ENCODE measurements at regions not wholly inside any gene's neighbourhood (a gene's known extent, or its start where the extent isn't known, plus 50 kb on each side); places are given as distances from the start of the nearest gene placed in this dataset.

- TF ChIP-seq POLR2A (IDR thresholded peaks at IDR 0.05) = no peak
- no peak for TF ChIP-seq CTCF (IDR thresholded peaks at IDR 0.05)
- H3K36me3 ChIP-seq = no peaks in the 10 kb centered on the region
- H3K27me3 ChIP-seq = no peaks in the 10 kb centered on the region
- no peaks in the 10 kb centered on the region for H3K4me1 ChIP-seq
- H3K9me3 ChIP-seq = no peaks in the 10 kb centered on the region
- DNase-seq = no peak
- intact Hi-C loops (cut with DNase I; ENCODE audit: low total_unique reads) = no loop called here
- no peak overlapping the region for H3K27ac ChIP-seq
- H3K4me3 ChIP-seq = no peak overlapping the region
Observed at GRCh38 chr4:96389770-96390169, 549.9 kb downstream of the PDHA2 start.

GRCh38 chr4:96390404-96390803, 550.5 kb downstream of the PDHA2 start:
- H3K36me3 ChIP-seq = no peaks in the 10 kb centered on the region
- H3K4me1 ChIP-seq = no peaks in the 10 kb centered on the region
- no peaks in the 10 kb centered on the region for H3K9me3 ChIP-seq
- no peaks in the 10 kb centered on the region for H3K27me3 ChIP-seq
- DNase-seq = no peak
- intact Hi-C loops (cut with DNase I; ENCODE audit: low total_unique reads) = no loop called here
- TF ChIP-seq CTCF (IDR thresholded peaks at IDR 0.05) (no peak), POLR2A (IDR thresholded peaks at IDR 0.05) (no peak)
- no peak overlapping the region for H3K27ac ChIP-seq
- H3K4me3 ChIP-seq = no peak overlapping the region

DNA sequence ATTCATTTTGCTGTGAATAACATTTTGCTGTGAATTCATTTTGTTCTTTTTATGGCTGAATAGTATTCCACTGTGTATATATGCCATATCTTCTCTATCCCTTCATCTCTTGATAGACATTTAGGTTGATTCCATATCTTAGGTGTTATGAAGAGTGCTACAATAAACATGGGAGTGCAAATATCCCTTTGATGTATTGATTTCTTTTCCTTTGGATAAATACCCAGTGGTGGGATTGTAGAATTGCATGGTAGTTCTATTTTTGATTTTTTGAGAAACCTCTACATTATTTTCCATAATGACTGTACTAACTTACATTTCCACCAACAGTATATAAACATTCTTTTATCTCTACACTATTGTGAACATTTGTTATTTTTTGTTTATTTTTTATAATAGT, 555.9 kb downstream of the PDHA2 start:
- intact Hi-C loops (cut with DNase I; ENCODE audit: low total_unique reads) = no loop called here
- no peak for TF ChIP-seq POLR2A (IDR thresholded peaks at IDR 0.05)
- TF ChIP-seq CTCF (IDR thresholded peaks at IDR 0.05) = no peak
- H3K36me3 ChIP-seq = no peaks in the 10 kb centered on the region

GRCh38 chr4:96406742-96407141, 566.8 kb downstream of the PDHA2 start:
- Histone ChIP-seq H3K27ac (no peak overlapping the region), H3K4me3 (no peak overlapping the region), H3K27me3 (no peaks in the 10 kb centered on the region), H3K36me3 (no peaks in the 10 kb centered on the region), H3K4me1 (no peaks in the 10 kb centered on the region), H3K9me3 (no peaks in the 10 kb centered on the region)
- no peak for TF ChIP-seq POLR2A (IDR thresholded peaks at IDR 0.05)
- no peak for TF ChIP-seq CTCF (IDR thresholded peaks at IDR 0.05)
- no peak for DNase-seq
- intact Hi-C loops (cut with DNase I; ENCODE audit: low total_unique reads) = no loop called here

More for the DNA sequence above, 555.9 kb downstream of the PDHA2 start:
- Histone ChIP-seq H3K27ac (no peak overlapping the region), H3K9me3 (no peaks in the 10 kb centered on the region), H3K27me3 (no peaks in the 10 kb centered on the region), H3K4me3 (no peak overlapping the region), H3K4me1 (no peaks in the 10 kb centered on the region)
- DNase-seq = no peak

DNA sequence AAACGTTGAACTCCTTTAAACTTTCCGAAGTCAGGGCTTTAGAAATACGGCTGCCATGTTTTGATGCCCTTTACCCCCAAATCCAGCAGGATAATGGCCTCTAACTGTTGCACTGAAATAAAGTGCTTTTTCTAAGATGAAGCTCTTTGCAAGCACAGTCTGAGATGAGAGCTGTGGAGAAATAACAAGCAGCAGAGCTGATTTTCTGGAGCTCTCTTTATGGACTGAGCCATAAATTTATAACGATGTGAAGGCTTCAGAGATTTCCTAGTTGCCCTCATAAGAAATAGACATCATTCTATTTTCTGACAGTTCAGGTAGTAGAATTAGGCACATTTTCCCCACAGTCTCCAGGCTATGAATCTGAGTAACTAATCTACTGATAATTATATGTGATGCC, 567.3 kb downstream of the PDHA2 start:
- intact Hi-C loops (cut with DNase I; ENCODE audit: low total_unique reads) = no loop called here
- TF ChIP-seq CTCF (IDR thresholded peaks at IDR 0.05) = no peak
- no peak for TF ChIP-seq POLR2A (IDR thresholded peaks at IDR 0.05)
- Histone ChIP-seq H3K36me3 (no peaks in the 10 kb centered on the region), H3K9me3 (no peaks in the 10 kb centered on the region), H3K4me1 (no peaks in the 10 kb centered on the region), H3K4me3 (no peak overlapping the region), H3K27ac (no peak overlapping the region), H3K27me3 (no peaks in the 10 kb centered on the region)
- DNase-seq = no peak
